ENCODE measurements at regions not wholly inside any gene's neighbourhood (a gene's known extent, or its start where the extent isn't known, plus 50 kb on each side); places are given as distances from the start of the nearest gene placed in this dataset.

DNA sequence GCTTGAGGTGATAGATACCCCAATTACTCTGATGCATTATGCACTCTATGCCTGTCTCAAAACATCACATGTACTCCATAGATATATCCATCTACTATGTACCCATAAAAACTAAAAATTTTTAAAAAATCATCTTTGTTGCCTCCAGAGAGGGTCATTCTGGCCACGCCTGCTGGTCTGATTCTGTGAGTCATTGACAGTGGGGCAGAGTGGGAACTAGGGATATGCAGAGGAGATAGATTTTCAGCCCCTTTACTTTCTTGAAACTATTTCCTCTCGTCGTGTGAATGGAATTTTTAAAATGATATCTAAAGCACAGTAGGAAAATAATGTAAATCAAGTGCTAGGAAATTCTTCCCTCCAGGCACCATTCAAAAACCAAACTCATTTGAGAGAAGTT lies 715.0 kb upstream of the NRP1 start:
- TF ChIP-seq, protein P1, sequence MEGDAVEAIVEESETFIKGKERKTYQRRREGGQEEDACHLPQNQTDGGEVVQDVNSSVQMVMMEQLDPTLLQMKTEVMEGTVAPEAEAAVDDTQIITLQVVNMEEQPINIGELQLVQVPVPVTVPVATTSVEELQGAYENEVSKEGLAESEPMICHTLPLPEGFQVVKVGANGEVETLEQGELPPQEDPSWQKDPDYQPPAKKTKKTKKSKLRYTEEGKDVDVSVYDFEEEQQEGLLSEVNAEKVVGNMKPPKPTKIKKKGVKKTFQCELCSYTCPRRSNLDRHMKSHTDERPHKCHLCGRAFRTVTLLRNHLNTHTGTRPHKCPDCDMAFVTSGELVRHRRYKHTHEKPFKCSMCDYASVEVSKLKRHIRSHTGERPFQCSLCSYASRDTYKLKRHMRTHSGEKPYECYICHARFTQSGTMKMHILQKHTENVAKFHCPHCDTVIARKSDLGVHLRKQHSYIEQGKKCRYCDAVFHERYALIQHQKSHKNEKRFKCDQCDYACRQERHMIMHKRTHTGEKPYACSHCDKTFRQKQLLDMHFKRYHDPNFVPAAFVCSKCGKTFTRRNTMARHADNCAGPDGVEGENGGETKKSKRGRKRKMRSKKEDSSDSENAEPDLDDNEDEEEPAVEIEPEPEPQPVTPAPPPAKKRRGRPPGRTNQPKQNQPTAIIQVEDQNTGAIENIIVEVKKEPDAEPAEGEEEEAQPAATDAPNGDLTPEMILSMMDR (IDR thresholded peaks at IDR 0.05), result no peak
- TF ChIP-seq POLR2A (IDR thresholded peaks at IDR 0.05) (no peak), POLR2AphosphoS5 (IDR thresholded peaks at IDR 0.05) (no peak)

Measured in sigmoid colon (tissue), 4 donors.